GM21786 (cell line): ENCODE measurements at regions not wholly inside any gene's neighbourhood (a gene's known extent, or its start where the extent isn't known, plus 50 kb on each side); places are given as distances from the start of the nearest gene placed in this dataset.

Source experiments
- ATAC-seq: cut with Tn5 transposase; IDR thresholded peaks from one replicate; pipeline ENCODE4 v1.9.1; 2021; ENCODE audit not compliant: unreplicated experiment

DNA sequence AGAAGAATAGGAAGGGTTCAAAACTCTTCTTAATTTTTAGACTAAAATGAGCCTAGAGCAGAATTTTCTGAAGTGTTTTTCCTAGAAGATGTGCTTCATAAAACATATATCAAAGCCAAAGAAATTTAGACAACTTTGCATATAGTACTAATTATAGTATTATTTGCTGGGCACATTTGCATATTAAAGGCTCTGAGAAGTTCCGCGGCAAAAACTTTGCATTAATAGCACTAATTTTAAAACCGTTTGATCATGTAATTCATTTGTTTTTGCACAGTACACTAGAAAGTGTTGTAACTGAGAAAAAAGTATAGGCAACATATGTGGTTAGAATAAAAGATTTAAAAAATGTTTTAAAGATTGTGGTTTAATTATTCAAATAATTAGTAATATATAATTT is 412.0 kb upstream of the NR2F2 start:
- ATAC-seq, result no peak

DNA sequence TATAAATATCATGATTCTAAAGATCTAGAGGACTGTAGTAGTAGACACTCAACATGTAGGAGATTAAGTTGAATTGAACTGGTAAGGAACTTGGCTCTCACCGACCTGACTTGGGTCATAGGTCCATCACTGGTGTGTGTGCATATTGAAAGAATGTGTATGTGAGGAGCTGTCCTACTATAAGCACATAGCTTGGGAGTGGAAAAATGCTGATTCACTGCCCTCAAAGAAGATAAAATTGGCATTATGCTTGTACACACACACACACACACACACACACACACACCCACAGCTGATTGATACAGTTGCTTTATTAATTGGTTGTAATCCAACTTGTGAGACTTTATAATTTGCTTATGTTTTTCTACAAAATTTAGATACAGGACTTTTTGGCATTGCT is 411.0 kb upstream of the NR2F2 start:
- no peak for ATAC-seq

DNA sequence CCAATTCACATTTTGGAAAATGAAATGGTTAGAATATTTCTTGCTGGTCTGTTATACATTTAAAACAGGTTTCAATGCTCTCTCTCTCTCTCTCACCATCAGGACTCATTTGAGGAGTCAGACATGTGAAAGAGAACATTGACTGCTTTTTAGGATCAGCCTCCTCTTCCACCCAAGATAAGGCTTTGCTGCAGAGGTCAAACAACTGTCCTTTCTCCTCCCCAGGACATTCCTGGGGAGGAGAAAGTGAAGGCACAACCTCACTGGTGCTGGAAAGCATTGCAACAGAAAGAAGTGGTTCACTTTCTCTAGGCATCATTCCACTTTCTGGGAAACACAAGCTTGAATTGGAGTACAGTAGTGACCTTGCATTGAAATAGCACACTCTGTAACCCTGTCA is 409.1 kb upstream of the NR2F2 start:
- no peak for ATAC-seq

DNA sequence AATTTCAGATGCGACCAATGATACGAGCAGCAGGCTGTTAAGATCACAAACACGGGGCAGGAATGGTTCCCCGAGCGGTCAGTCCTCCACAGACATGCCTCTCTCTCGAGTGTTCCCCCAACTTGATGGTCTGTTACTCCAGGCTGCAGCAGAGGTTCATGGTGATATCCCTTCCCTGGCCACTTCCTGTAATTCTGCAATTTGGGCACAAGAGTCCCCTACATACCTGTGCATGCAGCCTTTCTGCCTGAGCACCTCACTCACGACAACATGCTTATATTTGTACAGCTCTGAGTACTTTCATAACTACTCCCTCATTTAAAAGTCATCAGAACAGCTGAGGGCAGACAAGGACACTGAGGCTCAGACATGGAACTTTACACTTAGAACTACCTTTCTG is 408.1 kb upstream of the NR2F2 start:
- ATAC-seq, result peak; percentile 75

DNA sequence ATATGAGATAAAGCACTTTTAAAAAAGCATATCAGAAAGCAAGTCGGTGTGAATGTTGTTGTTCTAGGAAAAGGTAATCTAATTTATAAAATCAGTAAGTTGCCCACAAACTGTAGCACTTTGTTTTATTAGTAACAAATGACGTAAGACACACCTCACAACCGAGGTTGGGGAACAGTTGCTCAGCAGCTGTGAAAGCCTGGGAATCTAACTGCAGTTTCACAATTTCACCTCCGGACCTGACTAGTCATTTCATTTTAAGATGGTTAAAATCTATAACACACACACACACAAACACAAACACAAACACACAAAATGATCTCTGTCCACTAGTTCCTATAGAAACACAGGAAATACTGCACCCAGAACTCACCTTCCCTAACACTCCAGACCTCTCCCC is 406.7 kb upstream of the NR2F2 start:
- no peak for ATAC-seq

DNA sequence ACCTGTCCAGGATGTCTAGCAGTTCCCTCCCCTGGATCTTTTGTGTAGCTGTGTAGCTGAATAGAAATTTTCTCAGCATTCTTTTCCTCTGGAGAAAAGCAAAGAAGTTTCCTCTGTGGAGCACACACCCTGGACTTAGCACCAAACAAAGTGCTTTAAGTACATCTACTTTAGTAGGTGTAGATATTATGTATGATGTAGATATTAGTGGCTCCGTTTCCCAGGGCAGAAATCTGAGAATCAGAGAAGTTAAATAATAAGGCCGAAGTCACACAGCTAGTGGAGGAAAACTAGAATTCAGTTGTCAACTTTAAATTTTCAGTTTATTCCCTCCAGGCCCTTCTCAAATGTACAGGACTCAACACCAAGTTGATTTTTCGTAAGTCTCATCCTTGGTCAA is 401.7 kb upstream of the NR2F2 start:
- ATAC-seq, result no peak

DNA sequence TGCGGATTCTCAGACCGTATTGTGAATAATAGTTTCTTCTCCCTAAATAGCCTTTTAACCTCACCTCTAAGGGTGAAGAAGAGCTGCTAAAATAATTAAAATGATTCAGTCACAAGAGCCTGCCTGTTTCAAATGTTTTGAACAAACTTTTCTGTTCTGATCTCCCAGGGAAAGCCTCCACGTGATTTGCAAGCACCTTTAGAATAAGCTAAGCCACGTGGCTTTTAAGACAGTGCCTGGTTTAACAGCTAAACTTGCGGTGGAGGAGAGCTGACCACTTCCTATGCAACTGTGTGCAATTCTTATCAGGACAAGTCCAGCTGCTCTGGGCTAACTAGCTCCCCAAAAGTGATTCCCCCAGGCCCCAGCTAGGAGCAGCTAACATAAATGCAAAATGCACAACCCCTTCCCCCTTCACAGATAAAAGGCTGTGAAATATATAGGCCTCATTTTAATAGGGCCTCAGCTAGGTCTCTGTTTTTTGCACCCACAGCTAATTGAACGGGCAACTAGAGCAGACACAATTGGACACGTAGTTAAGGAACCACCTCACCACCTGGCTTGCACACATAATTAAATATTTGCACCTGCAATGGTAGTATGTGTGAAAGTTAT is 401.2 kb upstream of the NR2F2 start:
- ATAC-seq, result peak; percentile 90

DNA sequence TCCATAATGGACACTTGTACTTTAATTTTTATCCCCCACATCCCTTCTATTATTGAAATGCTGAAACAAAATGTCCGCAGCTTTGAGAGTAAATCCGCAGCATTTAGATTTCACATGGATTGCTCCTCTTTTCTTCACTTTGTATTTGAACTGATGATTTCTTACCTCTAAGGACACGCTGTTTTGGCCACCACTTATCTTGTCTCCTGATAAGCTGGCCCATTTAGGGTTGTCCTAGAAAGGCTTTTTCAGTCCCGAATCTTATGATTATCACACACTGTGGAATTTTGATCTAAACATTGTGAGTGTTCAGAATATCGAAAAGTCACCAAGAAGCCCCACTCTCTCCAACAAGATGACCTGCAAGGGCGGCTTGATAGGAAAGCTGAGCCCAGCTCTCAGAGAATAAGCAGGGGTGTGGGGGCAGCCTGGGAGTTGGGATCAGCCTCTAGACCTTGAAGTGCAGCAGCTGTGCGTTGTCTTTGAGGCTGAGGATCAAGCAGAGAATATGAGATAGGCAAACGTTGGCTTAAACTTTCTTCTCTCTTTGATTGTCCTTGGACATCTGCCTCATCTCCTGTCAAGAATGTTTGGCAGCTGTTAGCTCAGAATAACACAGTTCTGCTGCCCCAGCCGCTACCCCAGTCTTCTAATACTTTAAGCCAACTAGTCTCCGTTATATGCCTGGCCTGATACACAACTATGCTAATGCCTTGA is 399.7 kb upstream of the NR2F2 start:
- ATAC-seq, result no peak

DNA sequence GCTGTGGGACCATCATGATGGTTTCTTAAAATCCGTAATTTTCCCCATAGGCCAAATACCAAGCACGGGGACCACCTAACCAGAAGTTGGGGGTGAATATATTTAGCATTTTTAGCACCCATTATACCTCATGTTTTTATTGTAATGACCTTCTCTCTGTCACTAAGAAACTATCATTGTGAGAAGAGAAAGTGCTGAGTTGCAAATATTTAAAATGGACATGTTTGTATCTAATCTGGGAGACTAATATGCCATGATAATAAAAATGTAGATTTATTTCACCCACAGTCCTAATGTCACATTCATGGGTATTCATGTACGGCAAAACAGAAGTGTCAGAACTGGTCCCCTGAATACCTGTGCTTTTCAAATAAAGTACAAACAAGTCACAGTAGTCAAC is 398.9 kb upstream of the NR2F2 start:
- ATAC-seq, result no peak

DNA sequence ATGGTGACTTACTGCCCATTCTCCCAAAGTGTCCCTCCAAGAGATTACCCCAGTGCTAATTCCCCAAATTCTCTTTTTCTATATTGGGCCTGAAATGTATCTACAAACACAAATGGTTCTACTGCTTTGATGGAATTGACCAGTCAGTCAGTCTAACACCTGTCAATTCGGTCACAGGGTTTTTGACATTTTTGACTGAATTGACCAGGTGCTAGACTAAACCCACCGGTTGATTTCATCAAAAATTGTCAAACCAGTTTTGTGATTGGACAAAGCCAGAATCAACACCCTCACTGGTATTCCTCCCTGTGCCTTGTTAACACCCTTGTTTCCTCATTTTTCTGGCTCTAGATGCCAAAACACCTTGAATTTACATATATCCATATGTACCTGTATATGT is 398.4 kb upstream of the NR2F2 start:
- ATAC-seq, result no peak

DNA sequence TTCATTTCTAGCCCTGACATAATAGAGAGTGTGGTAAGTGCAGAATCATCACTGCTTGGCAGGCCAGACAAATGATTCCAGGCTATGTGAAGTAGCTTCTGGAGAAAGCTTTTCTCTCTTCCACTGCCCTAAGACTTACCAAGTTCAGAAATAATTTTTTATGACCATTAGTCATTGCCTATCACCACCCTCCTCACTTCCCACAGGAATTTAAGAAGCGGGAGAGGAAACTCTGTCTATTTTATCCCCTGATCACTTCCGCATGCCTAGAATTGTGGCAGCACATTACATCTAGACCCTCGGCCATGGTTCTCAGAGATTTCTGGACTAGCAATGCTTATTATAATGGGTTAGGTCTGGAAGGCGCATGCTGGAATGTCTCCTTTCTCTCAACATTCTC is 397.8 kb upstream of the NR2F2 start:
- ATAC-seq, result no peak

DNA sequence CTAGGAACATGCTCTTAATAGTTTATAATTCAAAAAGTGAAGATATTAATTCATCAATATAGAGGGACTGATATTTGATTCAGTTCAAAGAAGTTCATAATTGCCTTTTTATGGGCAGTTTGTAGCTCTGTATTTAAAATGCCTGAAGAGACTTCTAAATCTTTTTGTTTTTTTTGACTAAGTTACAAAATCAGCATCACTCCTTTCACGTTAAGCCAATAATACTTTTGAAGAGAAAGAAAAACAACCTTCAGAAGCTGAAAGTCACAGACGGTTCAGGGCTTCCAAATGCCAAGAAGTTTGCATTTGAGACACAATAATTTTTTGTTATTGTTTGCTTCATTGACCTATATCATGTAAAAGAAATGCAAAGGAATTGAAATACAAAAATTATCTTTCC is 394.6 kb upstream of the NR2F2 start:
- no peak for ATAC-seq

DNA sequence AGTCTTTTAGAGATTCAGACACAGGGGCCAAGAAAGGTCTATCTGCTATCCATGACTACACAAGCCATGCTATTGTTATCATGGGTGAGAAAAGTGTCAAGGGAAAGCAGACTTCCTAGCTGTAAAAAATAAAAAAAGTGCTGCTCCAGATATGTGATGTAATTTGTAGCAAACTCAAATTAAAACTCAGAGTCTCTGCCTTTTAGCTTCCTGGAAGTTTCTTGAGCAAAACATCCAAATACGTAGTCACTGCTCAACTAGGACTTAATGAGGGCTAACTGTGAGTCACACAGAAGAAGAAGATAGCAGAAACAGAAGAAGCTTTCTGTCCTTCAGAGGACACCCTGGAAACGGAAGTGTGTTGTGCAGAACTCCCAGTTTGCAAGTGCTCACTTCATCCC is 393.4 kb upstream of the NR2F2 start:
- ATAC-seq, result no peak

DNA sequence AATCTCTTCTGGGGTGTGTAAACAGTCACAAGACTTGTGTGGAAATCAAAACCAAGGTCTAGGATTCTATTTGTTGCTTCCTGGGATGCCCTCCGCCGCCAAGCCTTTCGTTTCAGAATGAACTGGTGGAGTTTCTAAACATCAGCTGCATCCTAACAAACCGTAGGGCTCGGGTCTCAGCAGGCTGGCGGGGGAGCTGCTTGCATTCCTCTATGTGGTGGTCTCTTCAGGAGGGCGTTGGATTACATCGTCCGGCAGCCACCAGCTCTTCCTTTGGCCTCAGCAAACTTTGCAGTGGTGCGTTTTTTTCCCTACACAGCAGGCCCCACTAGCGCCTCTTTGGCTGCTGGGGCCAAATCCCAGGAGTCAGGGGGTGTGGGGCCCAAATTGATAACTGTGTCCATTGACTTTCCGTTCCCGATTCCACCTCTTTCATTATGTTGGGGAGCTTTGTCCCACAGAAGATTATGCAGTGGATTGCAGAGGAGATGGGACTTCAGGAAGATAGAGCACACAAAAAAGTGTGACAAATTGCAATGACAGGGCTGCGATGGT is 390.0 kb upstream of the NR2F2 start:
- ATAC-seq, result no peak

DNA sequence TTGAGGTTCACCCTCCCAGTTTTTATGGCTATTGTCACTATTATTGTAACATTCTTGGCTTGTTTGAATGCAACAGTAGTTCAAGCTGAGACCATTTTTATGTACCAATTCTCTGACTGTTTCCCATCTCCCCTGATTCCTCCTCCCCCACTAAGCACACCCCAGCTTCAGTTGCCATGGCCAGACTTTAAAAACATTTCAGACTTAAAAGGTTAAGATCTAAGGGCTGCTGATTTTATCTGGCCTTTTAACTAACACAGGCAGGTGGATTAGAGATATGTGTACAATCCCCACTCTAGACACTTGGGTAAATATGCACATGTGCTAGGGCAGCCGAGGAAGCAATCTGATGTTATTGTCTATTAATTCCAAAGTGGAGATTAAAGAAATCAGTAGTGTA is 386.3 kb upstream of the NR2F2 start:
- ATAC-seq, result no peak

DNA sequence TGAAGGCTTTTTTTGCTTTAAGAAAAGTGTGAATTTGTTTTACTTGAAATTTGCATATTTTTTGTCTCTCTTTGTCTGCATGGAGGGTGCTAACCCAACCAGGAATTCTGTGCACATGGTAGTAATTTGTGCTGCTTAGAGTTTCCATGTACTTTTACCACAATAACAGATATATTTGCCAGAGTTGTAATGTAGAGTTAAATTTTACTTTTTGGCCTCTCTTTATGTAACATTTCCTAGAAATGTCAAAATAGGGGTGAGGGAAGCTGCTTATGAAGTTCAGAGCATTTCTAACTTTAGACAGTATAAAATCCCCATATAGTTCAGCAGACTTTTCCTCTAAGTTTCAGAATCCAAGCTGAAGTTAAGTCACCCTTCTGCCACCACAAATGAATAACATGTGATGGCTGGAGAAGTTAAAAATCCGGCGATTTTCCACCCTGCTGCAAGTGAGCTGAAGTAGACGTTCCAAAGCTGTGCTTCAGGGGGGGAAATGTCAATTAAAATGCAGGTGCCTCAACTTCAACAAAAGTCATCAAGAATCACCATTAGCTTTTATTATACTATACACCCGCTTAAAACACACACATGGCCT is 385.7 kb upstream of the NR2F2 start:
- no peak for ATAC-seq

DNA sequence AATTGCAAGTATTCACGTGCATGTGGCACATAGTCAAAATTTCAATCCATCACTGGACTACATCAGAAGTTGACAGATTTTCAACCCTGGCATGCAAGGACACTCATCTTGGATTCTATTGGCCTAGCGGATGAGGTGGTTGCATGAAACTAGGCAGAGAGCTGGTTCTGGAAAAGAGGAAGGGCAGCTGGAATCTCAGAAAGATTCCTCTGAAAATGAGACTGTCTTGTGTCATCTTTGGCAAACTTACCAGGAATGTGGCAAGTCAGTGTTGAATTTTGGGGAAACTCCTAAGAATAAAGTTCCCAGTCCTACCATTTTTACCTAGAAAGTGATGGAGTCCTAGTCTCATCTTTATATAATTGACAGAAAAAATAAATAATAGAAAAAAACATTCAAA is 384.3 kb upstream of the NR2F2 start:
- no peak for ATAC-seq

DNA sequence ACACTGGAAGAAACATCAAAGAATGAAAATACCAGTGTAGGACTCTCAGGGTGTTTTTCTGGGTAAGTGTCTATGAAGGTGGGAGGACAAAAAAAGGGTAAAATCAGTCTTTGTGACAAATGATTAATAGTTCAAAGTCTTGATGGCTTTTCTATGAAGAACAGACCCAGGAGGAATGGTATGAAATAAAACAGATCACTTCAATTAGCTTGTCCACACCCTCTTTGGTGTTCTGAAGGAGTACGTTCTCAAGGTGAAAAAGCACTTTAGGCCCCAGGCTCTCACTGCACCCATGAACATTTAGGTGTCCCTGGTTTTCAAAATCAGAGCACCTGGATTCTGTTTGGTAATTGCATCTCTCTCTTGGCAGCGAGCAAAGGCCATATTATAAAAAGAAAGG is 383.6 kb upstream of the NR2F2 start:
- no peak for ATAC-seq

DNA sequence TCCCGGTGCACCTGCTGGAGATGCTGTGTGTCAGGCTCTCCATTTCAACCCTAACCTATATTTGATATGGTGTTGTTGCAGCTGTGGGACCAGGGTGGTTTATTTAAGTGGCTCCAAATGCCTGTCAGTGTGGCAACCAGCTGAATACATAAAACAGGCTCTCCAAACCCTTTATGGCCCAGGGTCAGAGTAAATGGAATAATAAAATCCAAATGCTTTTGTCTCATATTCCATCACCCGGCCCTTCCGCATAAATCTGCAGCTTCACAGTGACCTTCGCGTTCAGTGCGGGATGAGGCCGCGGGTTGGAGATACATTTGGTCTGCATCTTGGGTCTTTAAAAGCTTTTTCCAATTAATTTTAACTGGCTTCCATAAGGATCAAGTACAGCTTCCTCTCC is 382.1 kb upstream of the NR2F2 start:
- ATAC-seq, result no peak

DNA sequence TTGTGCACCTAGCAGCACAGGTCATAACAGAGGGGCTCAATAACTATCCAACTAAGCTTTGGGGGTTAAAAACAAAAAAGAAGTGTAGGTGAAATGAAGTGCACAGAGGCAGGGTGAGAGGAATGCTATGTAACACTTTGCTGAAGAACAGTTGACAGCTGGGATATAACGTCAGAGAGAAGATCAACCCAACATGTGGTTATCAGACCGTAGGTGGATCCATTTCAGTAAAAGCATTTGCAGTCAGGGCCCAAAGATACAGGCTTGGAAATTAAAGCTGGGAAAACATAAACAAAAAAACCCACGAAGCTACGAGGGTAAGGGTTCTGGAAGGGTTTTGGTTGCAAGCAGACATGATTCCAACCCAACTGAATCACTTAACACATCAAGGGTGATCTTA is 377.5 kb upstream of the NR2F2 start:
- no peak for ATAC-seq

DNA sequence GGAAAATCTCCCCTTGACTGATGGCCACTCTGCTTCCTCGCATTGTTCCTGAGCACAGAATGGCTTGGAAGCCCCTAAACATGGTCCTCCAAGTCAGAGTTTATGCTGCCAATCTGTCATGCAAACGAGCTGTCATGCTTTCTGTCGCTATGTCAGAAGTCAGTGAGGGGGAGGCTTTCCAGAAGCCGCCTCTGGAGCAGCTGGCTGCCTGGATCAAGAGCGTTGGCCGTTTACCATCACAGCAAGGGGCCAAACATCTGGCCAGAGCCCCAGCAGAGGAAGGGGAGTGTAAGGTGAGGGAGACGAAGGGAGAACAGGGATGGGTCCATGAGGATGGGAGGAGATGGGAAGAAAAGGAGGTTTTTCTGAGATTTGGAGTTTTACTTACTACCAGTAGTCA is 372.6 kb upstream of the NR2F2 start:
- no peak for ATAC-seq

DNA sequence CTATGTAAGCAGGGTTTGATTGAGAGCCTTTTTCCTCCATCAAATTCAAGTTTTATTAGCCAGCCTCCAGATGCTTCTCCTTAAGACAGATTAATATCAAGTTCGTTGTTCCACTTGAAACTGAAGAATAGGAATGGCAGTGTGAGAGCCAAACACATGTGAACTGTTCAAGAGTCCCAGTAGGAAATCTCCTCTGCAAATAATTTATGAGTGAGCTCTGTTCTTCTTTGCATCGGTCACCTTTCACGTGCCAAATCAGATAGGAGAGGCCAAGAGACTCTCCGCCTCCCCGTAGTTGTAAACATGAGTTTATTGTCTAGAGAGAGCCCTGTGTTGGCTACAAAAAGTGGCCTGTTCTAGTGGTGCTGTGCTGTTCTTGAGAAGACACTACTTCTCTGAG is 372.1 kb upstream of the NR2F2 start:
- ATAC-seq, result no peak
